ENCODE measurements at regions not wholly inside any gene's neighbourhood (a gene's known extent, or its start where the extent isn't known, plus 50 kb on each side); places are given as distances from the start of the nearest gene placed in this dataset.
A peak's percentile ranks its signal among the peaks of the same experiment; 100 is the strongest.

DNA sequence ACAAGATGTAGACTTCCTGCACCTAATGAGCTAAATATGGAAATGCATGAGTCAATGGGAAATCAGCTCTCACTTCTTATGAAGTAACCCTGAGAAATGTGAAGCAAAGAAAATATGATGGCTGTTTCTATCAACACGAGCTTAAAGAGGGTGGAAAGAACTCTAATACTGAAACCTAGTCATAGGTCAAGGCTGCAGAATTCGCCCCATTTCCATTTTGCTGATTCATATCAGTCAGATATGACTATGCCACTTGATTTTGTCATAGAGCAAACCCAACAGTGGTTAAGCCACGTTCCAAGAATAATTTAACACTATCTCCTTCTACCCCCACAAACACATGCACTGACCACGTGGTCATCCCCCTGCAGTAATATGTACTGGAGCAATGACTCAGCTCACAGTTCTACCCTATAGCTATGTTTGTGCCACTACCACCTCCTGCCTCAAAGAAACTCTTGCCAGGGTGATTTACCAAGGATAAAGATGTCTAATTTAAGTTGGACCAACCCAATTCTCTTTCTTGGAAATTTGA is 157.5 kb downstream of the TMTC3 start:
- no peak overlapping the region for H3K4me3 ChIP-seq (ENCODE audit: low read length)
- peak; percentile 91 for DNase-seq (ENCODE audit: low read depth)
- TF ChIP-seq, protein P1, sequence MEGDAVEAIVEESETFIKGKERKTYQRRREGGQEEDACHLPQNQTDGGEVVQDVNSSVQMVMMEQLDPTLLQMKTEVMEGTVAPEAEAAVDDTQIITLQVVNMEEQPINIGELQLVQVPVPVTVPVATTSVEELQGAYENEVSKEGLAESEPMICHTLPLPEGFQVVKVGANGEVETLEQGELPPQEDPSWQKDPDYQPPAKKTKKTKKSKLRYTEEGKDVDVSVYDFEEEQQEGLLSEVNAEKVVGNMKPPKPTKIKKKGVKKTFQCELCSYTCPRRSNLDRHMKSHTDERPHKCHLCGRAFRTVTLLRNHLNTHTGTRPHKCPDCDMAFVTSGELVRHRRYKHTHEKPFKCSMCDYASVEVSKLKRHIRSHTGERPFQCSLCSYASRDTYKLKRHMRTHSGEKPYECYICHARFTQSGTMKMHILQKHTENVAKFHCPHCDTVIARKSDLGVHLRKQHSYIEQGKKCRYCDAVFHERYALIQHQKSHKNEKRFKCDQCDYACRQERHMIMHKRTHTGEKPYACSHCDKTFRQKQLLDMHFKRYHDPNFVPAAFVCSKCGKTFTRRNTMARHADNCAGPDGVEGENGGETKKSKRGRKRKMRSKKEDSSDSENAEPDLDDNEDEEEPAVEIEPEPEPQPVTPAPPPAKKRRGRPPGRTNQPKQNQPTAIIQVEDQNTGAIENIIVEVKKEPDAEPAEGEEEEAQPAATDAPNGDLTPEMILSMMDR (conservative IDR thresholded peaks at IDR 0.05; ENCODE audit: low read depth, low read length): no peak

DNA sequence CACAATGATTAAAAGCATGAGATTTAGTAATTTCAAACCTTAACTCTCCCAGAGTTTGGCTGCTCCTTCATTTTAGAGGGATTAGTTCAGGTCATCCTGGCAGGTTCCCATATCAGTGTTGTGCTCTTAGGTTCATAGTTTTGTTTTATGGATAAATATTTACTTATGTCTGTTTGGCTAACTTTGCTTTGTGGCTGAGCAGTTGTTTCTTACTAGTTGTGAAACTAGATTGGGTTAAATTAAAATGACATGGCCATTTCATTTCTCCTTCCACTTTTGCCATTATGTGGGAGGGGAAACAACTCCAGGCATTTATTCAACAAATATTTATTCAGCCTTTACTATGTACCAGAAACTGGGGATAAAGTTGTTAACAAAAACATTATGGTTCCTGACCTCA is 158.8 kb downstream of the TMTC3 start:
- TF ChIP-seq, protein P1 (conservative IDR thresholded peaks at IDR 0.05; ENCODE audit: low read depth, low read length): no peak
- no peak overlapping the region for H3K4me3 ChIP-seq (ENCODE audit: low read length)
- no peak for DNase-seq (ENCODE audit: low read depth)

DNA sequence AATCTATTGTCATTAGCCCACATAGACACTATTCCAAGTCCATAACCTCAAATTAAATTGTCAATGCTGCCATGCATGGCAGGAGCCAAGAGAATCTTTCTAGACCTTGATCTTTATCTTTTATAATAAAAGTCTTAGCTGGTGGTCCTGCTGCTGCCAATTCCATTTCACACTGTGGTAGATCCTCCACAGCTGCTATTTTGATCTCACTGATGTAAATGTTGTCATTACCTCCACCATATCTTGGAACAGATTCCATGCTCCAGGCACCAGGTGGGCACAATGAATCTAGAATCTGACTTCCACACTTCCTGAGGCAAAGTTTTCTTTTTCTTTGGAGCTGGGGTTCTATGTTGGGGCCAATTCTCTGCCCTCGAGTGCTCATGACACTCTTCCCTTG is 161.2 kb downstream of the TMTC3 start:
- no peak overlapping the region for H3K4me3 ChIP-seq (ENCODE audit: low read length)
- TF ChIP-seq, protein P1 (conservative IDR thresholded peaks at IDR 0.05; ENCODE audit: low read depth, low read length): no peak
- DNase-seq (ENCODE audit: low read depth): no peak

DNA sequence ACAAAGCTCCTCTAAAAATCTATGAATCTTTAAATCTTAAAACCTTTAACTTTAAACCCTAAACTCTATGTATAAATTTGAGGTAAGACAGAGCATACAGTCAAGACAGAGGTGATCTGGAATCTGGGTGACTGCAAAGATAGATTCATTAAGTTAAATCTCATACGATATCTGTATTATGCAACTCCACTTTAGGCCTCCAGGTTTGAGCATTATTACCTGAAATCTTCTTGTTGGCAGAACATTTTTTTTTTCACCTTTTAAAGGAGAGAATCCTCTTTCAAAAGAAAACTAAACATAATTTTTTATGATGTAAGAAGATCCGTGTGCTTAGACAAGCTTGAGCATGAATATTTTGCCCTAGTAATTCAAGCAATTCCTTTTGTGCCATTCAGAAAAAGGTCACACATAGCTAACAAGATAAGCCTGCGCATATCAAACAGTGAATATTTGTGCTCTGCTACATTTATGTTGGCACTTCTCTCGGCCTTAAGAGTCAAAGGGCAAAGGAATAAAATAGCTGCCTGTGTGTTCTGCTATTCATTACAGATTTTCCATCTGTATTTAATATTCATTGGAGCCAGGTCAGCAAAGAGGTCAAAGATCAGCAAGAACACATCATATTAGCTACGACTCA is 163.3 kb downstream of the TMTC3 start:
- DNase-seq (ENCODE audit: low read depth): no peak
- no peak overlapping the region for H3K4me3 ChIP-seq (ENCODE audit: low read length)
- TF ChIP-seq, protein P1 (conservative IDR thresholded peaks at IDR 0.05; ENCODE audit: low read depth, low read length): no peak

DNA sequence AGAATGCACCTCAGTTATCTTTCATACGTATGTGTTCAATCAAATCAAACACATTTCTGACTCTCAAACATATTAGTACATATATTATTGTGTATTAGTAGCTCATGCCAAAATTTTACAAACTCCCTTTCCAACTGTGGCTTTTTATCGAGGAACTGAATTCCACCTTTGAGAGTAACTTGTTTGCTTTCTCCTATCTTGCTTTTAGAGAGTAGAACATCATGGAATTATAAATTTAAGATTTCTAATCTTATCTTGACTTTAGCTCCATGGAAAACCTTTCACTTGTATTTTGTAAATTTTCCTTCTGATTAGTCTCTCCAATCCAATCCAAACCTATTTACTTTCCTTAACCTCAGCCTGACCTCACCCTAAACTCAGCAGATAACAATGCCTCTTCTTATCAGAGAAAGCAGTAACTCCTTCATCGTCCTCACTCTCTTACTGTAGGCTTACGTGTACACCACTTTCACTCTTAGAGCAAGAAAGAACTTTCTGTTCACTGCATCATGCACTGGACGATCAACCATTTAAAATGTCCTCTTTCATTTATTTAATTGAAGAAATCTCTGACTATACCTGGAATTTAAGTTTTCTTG is 164.5 kb downstream of the TMTC3 start:
- H3K4me3 ChIP-seq (ENCODE audit: low read length): no peak overlapping the region
- DNase-seq (ENCODE audit: low read depth): no peak
- TF ChIP-seq, protein P1 (conservative IDR thresholded peaks at IDR 0.05; ENCODE audit: low read depth, low read length): no peak

DNA sequence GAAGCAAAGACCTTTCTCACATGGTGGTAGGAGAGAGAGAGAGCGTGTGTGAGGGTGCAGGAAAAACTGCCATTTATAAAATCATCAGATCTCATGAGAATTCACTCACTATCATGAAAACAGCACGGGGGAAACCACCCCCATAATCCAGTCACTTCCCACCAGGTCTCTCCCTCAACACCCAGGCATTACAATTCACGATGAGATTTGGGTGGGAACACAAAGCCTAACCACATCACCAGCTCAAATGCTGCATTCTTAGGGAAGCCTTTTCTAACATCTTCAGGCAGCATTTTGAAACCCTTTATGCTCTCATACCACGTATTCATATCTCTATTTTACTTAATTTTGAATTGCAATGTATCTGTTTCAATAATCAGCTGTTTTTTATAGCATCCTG is 165.9 kb downstream of the TMTC3 start:
- no peak overlapping the region for H3K4me3 ChIP-seq (ENCODE audit: low read length)
- no peak for DNase-seq (ENCODE audit: low read depth)
- TF ChIP-seq, protein P1 (conservative IDR thresholded peaks at IDR 0.05; ENCODE audit: low read depth, low read length): no peak

DNA sequence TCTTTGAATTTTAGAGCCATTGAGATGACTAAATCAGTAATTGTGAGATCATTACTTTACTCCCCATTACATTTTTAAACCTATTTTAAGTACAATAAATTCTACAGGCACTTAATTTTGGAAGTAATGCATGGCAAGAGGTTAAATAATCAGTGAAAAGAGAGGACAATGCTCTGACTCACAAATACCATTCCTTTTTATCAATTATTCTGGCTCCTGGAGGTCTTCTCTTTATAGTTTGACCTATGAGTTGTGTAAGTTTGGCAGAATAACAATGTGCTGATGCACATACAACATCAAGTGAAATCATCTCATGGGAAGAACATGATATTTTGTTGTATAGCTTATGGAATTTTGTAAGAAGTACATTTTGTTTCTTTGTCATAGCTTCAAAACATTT is 166.7 kb downstream of the TMTC3 start:
- no peak for DNase-seq (ENCODE audit: low read depth)
- H3K4me3 ChIP-seq (ENCODE audit: low read length): no peak overlapping the region
- TF ChIP-seq, protein P1 (conservative IDR thresholded peaks at IDR 0.05; ENCODE audit: low read depth, low read length): no peak
